Stomach (tissue), 8 donors: ENCODE measurements at regions not wholly inside any gene's neighbourhood (a gene's known extent, or its start where the extent isn't known, plus 50 kb on each side); places are given as distances from the start of the nearest gene placed in this dataset.

Experiments
- DNase-seq, 2 donors: peaks; one replicate each; pipeline versions ENCODE4 v3.0.0 to v3.0.0-alpha.2; 2013 to 2019
- H3K27ac ChIP-seq, 5 donors: fragments of 200-600 bp in 4 of 5; sonication (generic) in 4 of 5; one replicate each; pipeline ENCODE4 v1.5.1; 2013 to 2019; ENCODE audit warnings: mild to moderate bottlenecking in 1 of 5, moderate library complexity in 1 of 5
- H3K27me3 ChIP-seq, 3 donors: fragments of 200-600 bp; sonication (generic); one replicate each; pipeline ENCODE4 v1.5.1; 2017 to 2019; ENCODE audit warnings: mixed run types in 1 of 3
- H3K36me3 ChIP-seq, 4 donors: fragments of 200-600 bp; sonication (generic); 1 replicate in 3 of 4; 2 replicates in 1 of 4; pipeline ENCODE4 v1.5.1; 2016 to 2019
- H3K4me1 ChIP-seq, 4 donors: fragments of 200-600 bp; sonication (generic); one replicate each; pipeline ENCODE4 v1.5.1; 2016 to 2019
- H3K4me3 ChIP-seq, 4 donors: fragments of 200-600 bp; sonication (generic) in 3 of 4; one replicate each; pipeline ENCODE4 v1.5.1; 2016 to 2019; ENCODE audit warnings: mild to moderate bottlenecking in 1 of 4
- H3K9me3 ChIP-seq, 4 donors: fragments of 200-600 bp; sonication (generic); one replicate each; pipeline ENCODE4 v1.5.1; 2016 to 2019
- EP300 ChIP-seq: sonication (generic); formaldehyde crosslinking; IDR thresholded peaks from one replicate; pipeline ENCODE4 v1.6.1; 2017; ENCODE audit warnings: antibody characterized with exemption
- POLR2A ChIP-seq, 4 donors: fragments of 450-650 bp; IDR thresholded peaks; one replicate each; pipeline ENCODE4 v1.6.1; 2016; ENCODE audit warnings: antibody characterized with exemption in 4 of 4, control low read depth in 2 of 4, mild to moderate bottlenecking in 1 of 4, moderate library complexity in 1 of 4
- POLR2AphosphoS5 ChIP-seq, 3 donors: sonication (generic); formaldehyde crosslinking; IDR thresholded peaks; one replicate each; pipeline ENCODE4 v1.6.1; 2016; ENCODE audit warnings: antibody characterized with exemption in 3 of 3
- WGBS, 5 donors: extraction: QIAGEN DNeasy Blood & Tissue Kit in 3 of 5; methylation state at CpG; one replicate each; pipeline versions ENCODE4 v1.1.5 to v1.1.7; 2013 to 2018; 5-methylcytosine and 5-hydroxymethylcytosine counted together
- intact Hi-C: fragments of 100-400 bp; cut with DNase I; formaldehyde crosslinking; loops from one replicate; pipeline ENCODE4 v1.15.1; 2023; ENCODE audit warnings: low total_unique reads
- TF ChIP-seq, protein P1 (sequence below), 7 experiments: fragments of 450-650 bp in 4 of 7; fragments of 200-600 bp in 3 of 7; sonication (generic) in 3 of 7; IDR thresholded peaks; one replicate each; pipeline ENCODE4 v1.5.1; 2016 to 2019; ENCODE audit warnings: antibody characterized with exemption in 7 of 7, control low read depth in 2 of 7, mild to moderate bottlenecking in 1 of 7
- donor health status: healthy with polysubstance abuse.
- donor health status: Bipolar disorder and iron deficiency.
- donor health status: healthy.

DNA sequence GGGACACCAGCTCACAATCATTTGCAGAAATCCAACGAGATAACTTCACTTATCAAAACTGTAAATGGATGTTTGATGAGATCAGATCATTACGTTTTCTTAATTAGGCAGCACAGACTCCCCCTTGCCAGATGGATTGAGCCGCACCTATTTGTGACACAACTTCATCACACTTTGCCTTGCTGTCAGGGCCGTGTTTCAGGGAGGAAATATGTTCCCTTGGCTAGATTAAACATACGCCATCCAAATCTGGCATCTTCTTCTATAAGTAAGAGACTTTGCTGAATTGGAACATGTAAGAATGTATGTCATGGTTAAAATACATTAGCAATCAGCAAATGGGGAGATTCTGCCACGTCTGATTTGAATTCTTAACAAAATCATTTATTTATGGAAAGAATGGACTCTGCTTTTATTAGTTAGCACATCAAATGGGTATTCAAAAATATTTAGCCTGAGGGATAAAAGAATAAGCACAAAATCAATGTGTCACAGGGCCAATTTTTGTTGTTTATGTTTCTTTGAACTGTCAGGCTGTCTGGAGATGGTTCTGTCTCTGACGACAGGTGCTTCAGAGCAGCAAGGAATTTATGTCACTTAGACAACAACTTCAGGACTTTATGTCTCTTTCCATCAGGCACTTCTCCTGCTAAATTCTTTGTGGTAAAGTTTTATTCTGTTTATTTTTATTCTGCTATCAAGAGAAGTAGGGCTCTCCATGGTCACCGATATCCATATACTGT lies 326.1 kb upstream of the NCAM1 start:
- intact Hi-C loops = no loop called here
- 54 to 61% (median 59%) methylated on average over 8 of the region's 8 CpGs for WGBS, 5 donors

DNA sequence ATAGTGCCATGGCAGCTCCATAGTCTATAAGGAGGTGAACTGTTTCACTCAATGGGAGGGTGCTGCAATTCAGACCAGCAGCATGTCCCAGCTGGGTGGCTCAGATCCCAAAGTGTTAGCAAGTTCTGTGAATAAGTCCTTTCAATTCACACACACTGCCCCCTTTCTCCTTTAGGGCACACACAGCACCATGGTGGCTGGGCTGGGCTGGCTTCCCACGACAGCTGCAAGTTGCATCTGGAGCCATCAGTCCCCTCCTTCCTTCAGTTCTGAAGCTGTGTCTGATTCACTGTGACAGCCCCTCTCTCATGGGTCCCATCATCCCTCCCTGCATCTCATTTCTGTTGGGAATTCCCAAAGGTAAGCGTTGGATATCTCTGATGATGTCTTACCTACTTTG lies 324.1 kb upstream of the NCAM1 start:
- intact Hi-C loops = no loop called here
- Histone ChIP-seq H3K36me3 (no peaks in the 10 kb centered on the region), H3K9me3 (peaks cover 0 to 21% (median 17%) of the 10 kb centered on the region in 4 donors), H3K4me1 (no peaks in the 10 kb centered on the region), H3K27me3 (peaks cover 0 to 5% (median 0%) of the 10 kb centered on the region in 3 donors), H3K27ac (no peak overlapping the region), H3K4me3 (no peak overlapping the region)
- DNase-seq = peak in 1 of 2 donors; percentile 20
- TF ChIP-seq, protein P1, sequence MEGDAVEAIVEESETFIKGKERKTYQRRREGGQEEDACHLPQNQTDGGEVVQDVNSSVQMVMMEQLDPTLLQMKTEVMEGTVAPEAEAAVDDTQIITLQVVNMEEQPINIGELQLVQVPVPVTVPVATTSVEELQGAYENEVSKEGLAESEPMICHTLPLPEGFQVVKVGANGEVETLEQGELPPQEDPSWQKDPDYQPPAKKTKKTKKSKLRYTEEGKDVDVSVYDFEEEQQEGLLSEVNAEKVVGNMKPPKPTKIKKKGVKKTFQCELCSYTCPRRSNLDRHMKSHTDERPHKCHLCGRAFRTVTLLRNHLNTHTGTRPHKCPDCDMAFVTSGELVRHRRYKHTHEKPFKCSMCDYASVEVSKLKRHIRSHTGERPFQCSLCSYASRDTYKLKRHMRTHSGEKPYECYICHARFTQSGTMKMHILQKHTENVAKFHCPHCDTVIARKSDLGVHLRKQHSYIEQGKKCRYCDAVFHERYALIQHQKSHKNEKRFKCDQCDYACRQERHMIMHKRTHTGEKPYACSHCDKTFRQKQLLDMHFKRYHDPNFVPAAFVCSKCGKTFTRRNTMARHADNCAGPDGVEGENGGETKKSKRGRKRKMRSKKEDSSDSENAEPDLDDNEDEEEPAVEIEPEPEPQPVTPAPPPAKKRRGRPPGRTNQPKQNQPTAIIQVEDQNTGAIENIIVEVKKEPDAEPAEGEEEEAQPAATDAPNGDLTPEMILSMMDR (IDR thresholded peaks at IDR 0.05) = no peak
- TF ChIP-seq POLR2A (IDR thresholded peaks at IDR 0.05) (no peak), EP300 (no peak), POLR2AphosphoS5 (IDR thresholded peaks at IDR 0.05) (no peak)
- WGBS, 5 donors = 55 to 77% (median 70%) methylated on average over 2 of the region's 2 CpGs

More for the DNA sequence above, 326.1 kb upstream of the NCAM1 start:
- H3K27me3 ChIP-seq = peaks cover 0 to 5% (median 0%) of the 10 kb centered on the region in 3 donors
- DNase-seq = no peak
- H3K27ac ChIP-seq = no peak overlapping the region
- TF ChIP-seq, protein P1 (IDR thresholded peaks at IDR 0.05) = no peak
- no peak for TF ChIP-seq POLR2A (IDR thresholded peaks at IDR 0.05)
- no peak for TF ChIP-seq EP300
- TF ChIP-seq POLR2AphosphoS5 (IDR thresholded peaks at IDR 0.05) = no peak
- no peaks in the 10 kb centered on the region for H3K36me3 ChIP-seq
- H3K4me1 ChIP-seq = no peaks in the 10 kb centered on the region
- H3K4me3 ChIP-seq = no peak overlapping the region
- peaks cover 0 to 14% (median 11%) of the 10 kb centered on the region in 4 donors for H3K9me3 ChIP-seq

DNA sequence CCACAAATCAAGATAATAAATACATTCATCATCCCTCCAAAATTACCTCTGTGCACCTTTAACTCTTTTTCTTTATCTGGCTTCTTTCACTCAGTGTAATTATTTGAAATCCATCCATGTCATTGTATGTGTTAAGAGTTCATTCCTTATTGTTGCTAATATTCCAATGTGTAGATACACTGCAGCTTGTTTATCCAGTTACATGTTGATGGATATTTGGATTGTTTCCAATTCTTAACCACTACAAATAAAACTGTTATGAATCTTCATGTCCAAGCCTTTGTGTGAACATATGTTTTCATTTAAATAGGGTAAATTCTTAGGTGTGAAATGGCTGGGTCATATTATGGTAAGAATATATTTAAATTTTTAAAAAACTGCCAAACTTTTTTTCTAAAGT lies 323.3 kb upstream of the NCAM1 start:
- Histone ChIP-seq H3K4me1 (no peaks in the 10 kb centered on the region), H3K27ac (no peak overlapping the region), H3K4me3 (no peak overlapping the region), H3K36me3 (no peaks in the 10 kb centered on the region), H3K9me3 (peaks cover 0 to 21% (median 17%) of the 10 kb centered on the region in 4 donors), H3K27me3 (peaks cover 0 to 5% (median 0%) of the 10 kb centered on the region in 3 donors)
- TF ChIP-seq EP300 (no peak), POLR2A (IDR thresholded peaks at IDR 0.05) (no peak), POLR2AphosphoS5 (IDR thresholded peaks at IDR 0.05) (no peak)
- TF ChIP-seq, protein P1 (IDR thresholded peaks at IDR 0.05) = no peak
- intact Hi-C loops = no loop called here
- DNase-seq = no peak

DNA sequence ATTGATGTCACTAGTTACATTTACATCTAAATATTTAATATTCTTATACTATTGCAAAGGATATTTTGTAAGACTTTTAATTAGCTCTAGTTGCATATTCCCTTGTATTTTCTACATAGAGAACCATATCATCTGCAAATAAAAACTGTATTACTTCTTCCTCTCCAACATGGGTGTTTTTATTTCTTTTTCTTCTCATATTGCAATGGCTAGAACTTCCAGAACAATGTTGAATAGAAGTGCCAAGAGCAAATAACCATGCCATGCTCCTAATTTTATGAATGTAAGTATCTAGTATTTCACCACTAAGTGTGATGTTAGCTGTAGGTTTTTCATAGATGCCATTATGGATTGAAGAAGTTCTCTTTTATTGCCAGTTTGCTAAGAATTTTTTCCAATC lies 321.8 kb upstream of the NCAM1 start:
- Histone ChIP-seq H3K27me3 (peaks cover 0 to 5% (median 0%) of the 10 kb centered on the region in 3 donors), H3K4me3 (no peak overlapping the region), H3K27ac (no peak overlapping the region), H3K36me3 (no peaks in the 10 kb centered on the region), H3K9me3 (peaks cover 0 to 21% (median 17%) of the 10 kb centered on the region in 4 donors), H3K4me1 (no peaks in the 10 kb centered on the region)
- DNase-seq = no peak
- TF ChIP-seq, protein P1 (IDR thresholded peaks at IDR 0.05) = no peak
- TF ChIP-seq POLR2A (IDR thresholded peaks at IDR 0.05) (no peak), EP300 (no peak), POLR2AphosphoS5 (IDR thresholded peaks at IDR 0.05) (no peak)
- intact Hi-C loops = no loop called here
